ENCODE measurements at regions not wholly inside any gene's neighbourhood (a gene's known extent, or its start where the extent isn't known, plus 50 kb on each side); places are given as distances from the start of the nearest gene placed in this dataset.

DNA sequence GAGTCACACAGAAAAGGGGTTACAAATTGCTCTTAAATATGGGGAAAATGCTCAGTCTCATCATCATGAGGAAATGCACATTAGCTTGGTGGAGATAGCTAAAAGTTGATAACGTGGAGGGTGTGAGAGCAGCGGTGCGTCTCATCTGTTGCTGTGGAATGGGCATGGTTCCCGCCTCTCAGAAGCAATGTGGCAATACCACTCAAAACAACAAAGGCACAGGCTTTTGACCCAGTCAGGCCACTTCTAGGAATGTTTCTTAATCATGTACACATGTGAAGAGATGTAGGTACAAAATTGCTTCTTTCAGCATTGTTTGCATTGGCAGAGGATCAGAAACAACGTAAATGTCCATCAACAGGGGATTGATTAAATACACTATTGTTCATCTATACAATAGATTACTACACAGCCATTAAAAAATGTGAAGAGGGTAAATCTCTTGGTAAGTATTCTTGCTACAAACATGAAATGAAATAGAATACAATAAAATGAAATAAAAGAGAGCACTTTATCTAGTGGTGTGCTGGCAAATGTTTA is 212.6 kb upstream of the MSX2 start:
- no peaks in the 10 kb centered on the region for H3K36me3 ChIP-seq
- no peak overlapping the region for H3K4me3 ChIP-seq
- H3K9me3 ChIP-seq, result no peaks in the 10 kb centered on the region
- H3K27ac ChIP-seq, result no peak overlapping the region
- TF ChIP-seq, protein P1, sequence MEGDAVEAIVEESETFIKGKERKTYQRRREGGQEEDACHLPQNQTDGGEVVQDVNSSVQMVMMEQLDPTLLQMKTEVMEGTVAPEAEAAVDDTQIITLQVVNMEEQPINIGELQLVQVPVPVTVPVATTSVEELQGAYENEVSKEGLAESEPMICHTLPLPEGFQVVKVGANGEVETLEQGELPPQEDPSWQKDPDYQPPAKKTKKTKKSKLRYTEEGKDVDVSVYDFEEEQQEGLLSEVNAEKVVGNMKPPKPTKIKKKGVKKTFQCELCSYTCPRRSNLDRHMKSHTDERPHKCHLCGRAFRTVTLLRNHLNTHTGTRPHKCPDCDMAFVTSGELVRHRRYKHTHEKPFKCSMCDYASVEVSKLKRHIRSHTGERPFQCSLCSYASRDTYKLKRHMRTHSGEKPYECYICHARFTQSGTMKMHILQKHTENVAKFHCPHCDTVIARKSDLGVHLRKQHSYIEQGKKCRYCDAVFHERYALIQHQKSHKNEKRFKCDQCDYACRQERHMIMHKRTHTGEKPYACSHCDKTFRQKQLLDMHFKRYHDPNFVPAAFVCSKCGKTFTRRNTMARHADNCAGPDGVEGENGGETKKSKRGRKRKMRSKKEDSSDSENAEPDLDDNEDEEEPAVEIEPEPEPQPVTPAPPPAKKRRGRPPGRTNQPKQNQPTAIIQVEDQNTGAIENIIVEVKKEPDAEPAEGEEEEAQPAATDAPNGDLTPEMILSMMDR (IDR thresholded peaks at IDR 0.05), result no peak
- DNase-seq (ENCODE audit: low spot score), result no peak
- no peaks in the 10 kb centered on the region for H3K27me3 ChIP-seq (replicated peaks; ENCODE audit: insufficient read depth)
- H3K4me1 ChIP-seq (ENCODE audit: control insufficient read depth in 1 of 2, low read depth in 2 of 2), result no peaks in the 10 kb centered on the region
- ATAC-seq (ENCODE audit: insufficient number of reproducible peaks, low FRiP score, low read depth), result no peak

GRCh38 chr5:174514325-174514724 is 210.1 kb upstream of the MSX2 start:
- DNase-seq (ENCODE audit: low spot score) (no peak), ATAC-seq (ENCODE audit: insufficient number of reproducible peaks, low FRiP score, low read depth) (no peak)
- H3K27ac ChIP-seq, result no peak overlapping the region
- H3K27me3 ChIP-seq (replicated peaks; ENCODE audit: insufficient read depth), result no peaks in the 10 kb centered on the region
- TF ChIP-seq, protein P1 (IDR thresholded peaks at IDR 0.05), result no peak
- H3K36me3 ChIP-seq, result no peaks in the 10 kb centered on the region
- H3K4me3 ChIP-seq, result no peak overlapping the region
- no peaks in the 10 kb centered on the region for H3K4me1 ChIP-seq (ENCODE audit: control insufficient read depth in 1 of 2, low read depth in 2 of 2)
- H3K9me3 ChIP-seq, result no peaks in the 10 kb centered on the region

- no peaks in the 10 kb centered on the region for H3K36me3 ChIP-seq
- no peaks in the 10 kb centered on the region for H3K9me3 ChIP-seq
- no peak for ATAC-seq (ENCODE audit: insufficient number of reproducible peaks, low FRiP score, low read depth)
- H3K27me3 ChIP-seq (replicated peaks; ENCODE audit: insufficient read depth), result no peaks in the 10 kb centered on the region
- H3K4me1 ChIP-seq (ENCODE audit: control insufficient read depth in 1 of 2, low read depth in 2 of 2), result no peaks in the 10 kb centered on the region
- no peak for DNase-seq (ENCODE audit: low spot score)
- no peak overlapping the region for H3K4me3 ChIP-seq
- H3K27ac ChIP-seq, result no peak overlapping the region
- TF ChIP-seq, protein P1 (IDR thresholded peaks at IDR 0.05), result no peak
Observed at GRCh38 chr5:174514983-174515394, 209.4 kb upstream of the MSX2 start.

DNA sequence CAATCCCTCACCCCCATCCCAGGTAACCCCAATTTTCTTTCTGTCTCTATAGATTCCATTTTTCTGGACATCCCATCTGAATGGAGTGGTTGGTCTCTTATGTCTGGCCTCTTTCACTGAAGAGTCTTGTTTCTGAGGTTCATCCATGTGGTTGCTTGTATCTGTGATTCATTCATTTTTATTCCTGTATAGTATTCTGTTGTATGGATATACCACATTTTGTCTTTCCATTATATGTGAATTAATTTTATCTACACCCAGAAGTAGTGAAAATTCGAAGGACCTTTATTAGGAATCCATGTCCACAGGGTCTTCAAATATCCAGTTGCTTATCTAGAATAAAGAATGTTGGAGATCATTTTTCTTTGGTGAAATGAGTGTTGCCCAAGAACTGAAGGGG is 207.6 kb upstream of the MSX2 start:
- ATAC-seq (ENCODE audit: insufficient number of reproducible peaks, low FRiP score, low read depth) (no peak), DNase-seq (ENCODE audit: low spot score) (no peak)
- Histone ChIP-seq H3K27me3 (replicated peaks; ENCODE audit: insufficient read depth) (no peaks in the 10 kb centered on the region), H3K36me3 (no peaks in the 10 kb centered on the region), H3K27ac (no peak overlapping the region), H3K4me3 (no peak overlapping the region), H3K4me1 (ENCODE audit: control insufficient read depth in 1 of 2, low read depth in 2 of 2) (no peaks in the 10 kb centered on the region), H3K9me3 (no peaks in the 10 kb centered on the region)
- TF ChIP-seq, protein P1 (IDR thresholded peaks at IDR 0.05), result no peak

DNA sequence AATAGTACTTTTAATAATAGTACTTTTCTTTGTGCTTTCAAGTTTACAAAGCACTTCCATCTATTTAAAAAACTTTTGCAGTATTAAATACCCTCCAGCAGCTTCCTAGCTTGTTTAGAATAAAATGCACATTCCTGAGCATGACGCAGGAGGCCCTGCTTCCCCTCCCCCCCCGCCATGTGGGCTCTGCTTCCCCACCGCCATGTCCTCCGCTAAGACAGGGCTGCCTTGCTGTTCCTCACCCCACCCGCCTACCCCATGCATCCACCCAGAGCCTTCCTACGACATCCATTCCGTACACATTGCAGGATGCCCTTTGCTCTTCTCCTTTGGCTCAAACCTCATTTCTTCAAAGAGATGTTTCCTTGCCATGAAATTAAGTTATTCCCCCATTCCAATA is 205.9 kb upstream of the MSX2 start:
- Histone ChIP-seq H3K27me3 (replicated peaks; ENCODE audit: insufficient read depth) (no peaks in the 10 kb centered on the region), H3K36me3 (no peaks in the 10 kb centered on the region), H3K9me3 (no peaks in the 10 kb centered on the region), H3K4me3 (no peak overlapping the region), H3K27ac (no peak overlapping the region), H3K4me1 (ENCODE audit: control insufficient read depth in 1 of 2, low read depth in 2 of 2) (no peaks in the 10 kb centered on the region)
- DNase-seq (ENCODE audit: low spot score), result no peak
- TF ChIP-seq, protein P1 (IDR thresholded peaks at IDR 0.05), result no peak
- no peak for ATAC-seq (ENCODE audit: insufficient number of reproducible peaks, low FRiP score, low read depth)

Data from thoracic aorta (tissue), 2 donors.